GM23338 (cell line): ENCODE measurements at regions not wholly inside any gene's neighbourhood (a gene's known extent, or its start where the extent isn't known, plus 50 kb on each side); places are given as distances from the start of the nearest gene placed in this dataset.

Experiments
- CREB1 ChIP-seq: fragments of 250-450 bp; sonication (Bioruptor Pico); IDR thresholded peaks from 2 replicates; pipeline ENCODE4 v1.5.0; 2020; ENCODE audit warnings: low read depth, mild to moderate bottlenecking, moderate library complexity
- CTCF ChIP-seq, 2 experiments: fragments of 200-600 bp in 1 of 2; sonication (generic) in 1 of 2; conservative IDR thresholded peaks; 2 replicates each; pipeline versions ENCODE4 v1.5.1 to v1.6.1; 2016 to 2017; ENCODE audit warnings: antibody characterized with exemption in 2 of 2, low read depth in 2 of 2, mild to moderate bottlenecking in 2 of 2, moderate library complexity in 1 of 2
- ETS1 ChIP-seq: IDR thresholded peaks from 2 replicates; pipeline ENCODE4 v1.6.1; 2016; ENCODE audit warnings: antibody characterized with exemption
- EZH2 ChIP-seq: fragments of 200-600 bp; sonication (generic); IDR thresholded peaks from one replicate; pipeline ENCODE4 v1.8.0; 2017; ENCODE audit warnings: antibody characterized with exemption, mild to moderate bottlenecking, low read depth; ENCODE audit not compliant: unreplicated experiment
- EZH2phosphoT487 ChIP-seq: fragments of 200-600 bp; sonication (generic); IDR thresholded peaks from one replicate; pipeline ENCODE4 v1.8.1; 2018; ENCODE audit warnings: antibody characterized with exemption; ENCODE audit not compliant: unreplicated experiment
- JUNB ChIP-seq: IDR thresholded peaks from one replicate; pipeline ENCODE4 v1.6.1; 2016; ENCODE audit warnings: antibody characterized with exemption; ENCODE audit not compliant: unreplicated experiment
- POLR2AphosphoS5 ChIP-seq: IDR thresholded peaks from 2 replicates; pipeline ENCODE4 v1.6.1; 2016; ENCODE audit warnings: antibody characterized with exemption, low read depth
- REST ChIP-seq: IDR thresholded peaks from one replicate; pipeline ENCODE4 v1.6.1; 2018; ENCODE audit warnings: antibody characterized with exemption; ENCODE audit not compliant: unreplicated experiment

- TF ChIP-seq CTCF (conservative IDR thresholded peaks at IDR 0.05; ENCODE audit: low read depth in 2 of 2) (no peak), EZH2phosphoT487 (no peak), REST (no peak), JUNB (no peak), POLR2AphosphoS5 (no peak), EZH2 (no peak), ETS1 (no peak), CREB1 (CRISPR knock-in tag) (no peak)
Observed at GRCh38 chr2:167769020-167769419, 478.4 kb downstream of the STK39 start.
